NCI-H524 (cell line): ENCODE measurements at regions not wholly inside any gene's neighbourhood (a gene's known extent, or its start where the extent isn't known, plus 50 kb on each side); places are given as distances from the start of the nearest gene placed in this dataset.
A peak's percentile ranks its signal among the peaks of the same experiment; 100 is the strongest.

Experiments used
- DNase-seq, 2 experiments: peaks; one replicate each; lab custom pipeline; 2025; lab: John Stamatoyannopoulos, UW

DNA sequence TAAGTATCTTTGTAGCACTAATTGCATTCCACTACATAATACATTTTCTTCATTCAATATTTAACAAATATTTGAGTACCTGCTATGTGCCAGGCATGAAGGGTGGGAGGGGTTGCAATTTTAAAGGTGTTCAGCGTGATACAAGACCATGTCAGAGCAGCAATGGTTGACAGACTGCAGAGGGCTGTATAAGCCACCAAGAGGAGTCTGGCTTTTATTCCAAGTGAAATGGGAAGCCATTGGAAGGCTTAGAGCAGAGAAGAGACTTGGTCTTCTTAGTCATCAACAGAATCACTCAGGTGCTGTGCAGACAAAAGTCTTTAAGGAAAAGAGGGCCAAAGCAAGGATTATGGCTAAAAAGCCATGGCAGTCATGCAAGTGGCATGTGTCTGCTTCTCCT is 360.8 kb upstream of the ARID1B start:
- DNase-seq, result peak; percentile 3 to 55

DNA sequence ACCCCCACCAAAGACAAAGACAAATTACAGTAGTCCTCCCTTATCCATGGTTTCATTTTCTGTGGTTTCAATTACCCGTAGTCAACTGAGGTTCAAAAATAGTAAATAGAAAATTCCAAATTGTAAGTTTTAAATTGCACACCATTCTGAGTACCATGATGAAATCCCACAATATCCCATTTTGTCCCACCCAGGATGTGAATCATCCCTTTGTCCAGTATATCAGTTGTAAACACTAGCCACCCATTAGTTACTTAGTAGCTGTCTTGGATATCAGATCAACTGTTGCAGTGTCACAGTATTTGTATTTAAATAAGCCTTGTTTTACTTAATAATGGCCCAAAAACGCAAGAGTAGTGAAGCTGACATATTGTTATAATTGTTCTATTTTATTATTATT is 364.0 kb upstream of the ARID1B start:
- DNase-seq, result no peak

GRCh38 chr6:156410649-156411048 is 366.5 kb upstream of the ARID1B start:
- no peak for DNase-seq

DNA sequence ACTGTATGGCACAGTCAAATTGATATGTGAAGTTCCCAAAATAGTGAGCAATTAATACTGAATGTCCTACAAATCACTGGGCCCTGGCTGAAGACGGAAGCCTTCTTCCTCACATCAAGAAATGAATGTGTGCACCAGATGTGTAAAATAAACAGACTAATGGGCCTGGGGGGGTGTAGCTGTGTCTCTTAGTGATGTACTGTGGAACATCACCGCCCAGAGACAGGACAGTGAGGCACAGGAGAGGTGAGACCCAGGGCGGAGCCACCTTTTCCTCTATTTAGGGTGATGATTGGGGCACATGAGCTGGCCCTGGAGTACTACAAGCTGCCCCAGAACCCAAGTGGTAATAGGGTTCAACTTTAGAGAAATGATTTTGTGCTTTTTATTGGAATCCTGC is 368.5 kb upstream of the ARID1B start:
- no peak for DNase-seq

GRCh38 chr6:156407334-156407733 is 369.8 kb upstream of the ARID1B start:
- DNase-seq, result no peak

DNA sequence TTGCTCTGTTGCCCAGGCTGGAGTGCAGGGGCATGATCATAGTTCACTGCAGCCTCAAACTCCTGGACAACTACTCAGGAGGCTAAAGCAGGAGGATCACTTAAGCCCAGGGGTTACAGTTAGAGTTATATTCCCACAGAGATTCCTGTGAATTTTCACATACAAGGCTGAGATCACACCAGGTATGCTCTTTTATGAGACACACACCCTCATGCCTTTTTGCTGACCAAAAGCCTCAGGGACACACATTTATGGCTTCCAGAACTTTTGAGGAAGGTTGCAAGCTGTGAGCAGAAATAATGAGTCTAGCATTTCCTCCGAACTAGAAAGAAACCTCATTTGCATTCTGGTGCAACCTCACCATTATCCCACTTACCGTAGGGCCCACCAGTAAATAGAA is 370.5 kb upstream of the ARID1B start:
- DNase-seq, result no peak

DNA sequence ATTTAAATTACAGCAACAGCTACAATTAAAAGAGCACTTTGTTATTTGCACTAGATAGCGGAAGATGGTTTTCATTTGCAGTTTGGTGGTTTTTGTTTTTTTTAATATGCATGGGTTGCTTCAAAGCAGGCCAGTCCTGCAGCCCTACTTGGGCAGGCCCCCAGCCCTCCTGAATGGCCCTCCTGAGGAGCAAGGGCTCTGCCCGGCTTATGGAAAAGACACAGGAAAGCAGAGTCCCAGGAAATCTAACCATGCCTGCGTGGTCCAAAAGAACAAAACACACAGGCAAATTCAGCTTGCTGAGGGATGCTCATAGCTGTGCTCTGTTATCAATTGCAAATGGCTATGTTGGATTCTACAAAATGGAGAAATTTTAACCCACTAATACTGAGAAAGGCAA is 371.1 kb upstream of the ARID1B start:
- DNase-seq, result no peak

- DNase-seq, result no peak
Observed at GRCh38 chr6:156402628-156403027, 374.6 kb upstream of the ARID1B start.

DNA sequence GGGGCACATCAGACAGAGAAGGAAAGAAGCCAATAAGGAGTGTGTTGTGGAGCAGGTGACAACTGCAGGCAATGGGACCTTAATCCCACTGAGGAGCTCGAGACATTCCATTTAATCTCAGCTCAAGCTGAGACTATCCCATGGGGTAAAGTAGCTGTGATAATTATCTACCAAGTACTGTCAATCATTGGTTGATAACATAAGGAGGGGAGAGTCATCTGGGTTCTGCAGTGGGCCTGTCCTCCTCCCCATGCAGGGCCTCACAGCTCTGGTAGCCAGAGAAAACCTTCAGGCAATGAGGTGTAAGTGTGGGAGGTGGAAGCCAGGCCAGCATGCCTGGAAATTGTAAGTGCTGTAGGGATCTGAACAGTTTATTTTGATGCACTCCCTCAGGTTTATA is 375.0 kb upstream of the ARID1B start:
- DNase-seq, result peak in 1 of 2 experiments; percentile 43

- no peak for DNase-seq
Observed at GRCh38 chr6:156400487-156400886, 376.7 kb upstream of the ARID1B start.

GRCh38 chr6:156398966-156399365 is 378.2 kb upstream of the ARID1B start:
- no peak for DNase-seq

- DNase-seq, result no peak
Observed at GRCh38 chr6:156398371-156398770, 378.8 kb upstream of the ARID1B start.

DNA sequence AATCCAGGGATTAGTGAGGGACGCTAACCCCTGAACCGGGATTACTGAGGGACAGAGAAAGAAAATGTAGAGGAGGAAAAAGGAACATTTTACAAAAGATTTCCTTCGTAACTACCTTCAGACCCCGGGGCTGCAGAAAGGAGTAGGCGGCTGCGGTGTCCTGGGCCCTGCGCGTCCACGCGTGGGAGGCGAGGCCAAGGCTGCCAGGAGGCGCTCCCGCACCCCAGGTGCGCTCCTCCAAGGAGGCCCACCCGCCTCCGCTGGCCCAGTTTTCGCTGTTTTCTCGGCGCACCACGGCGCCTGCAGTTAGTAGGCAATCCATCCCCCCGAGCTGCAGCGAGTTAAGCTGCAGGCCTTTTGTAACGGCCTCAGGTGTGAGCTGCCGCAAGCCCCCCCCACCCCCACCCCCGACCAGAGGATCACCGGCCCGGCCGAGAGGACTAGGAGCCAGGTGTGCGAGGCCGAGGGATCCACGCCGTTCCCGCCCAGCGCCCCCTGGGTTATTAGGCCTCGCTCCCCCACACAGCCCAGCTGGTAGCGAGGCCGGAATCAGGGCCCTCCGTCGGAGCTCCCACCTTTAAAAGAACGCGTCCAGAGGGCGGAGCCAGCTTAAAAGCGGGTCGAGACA is 380.3 kb upstream of the ARID1B start:
- DNase-seq, result no peak

DNA sequence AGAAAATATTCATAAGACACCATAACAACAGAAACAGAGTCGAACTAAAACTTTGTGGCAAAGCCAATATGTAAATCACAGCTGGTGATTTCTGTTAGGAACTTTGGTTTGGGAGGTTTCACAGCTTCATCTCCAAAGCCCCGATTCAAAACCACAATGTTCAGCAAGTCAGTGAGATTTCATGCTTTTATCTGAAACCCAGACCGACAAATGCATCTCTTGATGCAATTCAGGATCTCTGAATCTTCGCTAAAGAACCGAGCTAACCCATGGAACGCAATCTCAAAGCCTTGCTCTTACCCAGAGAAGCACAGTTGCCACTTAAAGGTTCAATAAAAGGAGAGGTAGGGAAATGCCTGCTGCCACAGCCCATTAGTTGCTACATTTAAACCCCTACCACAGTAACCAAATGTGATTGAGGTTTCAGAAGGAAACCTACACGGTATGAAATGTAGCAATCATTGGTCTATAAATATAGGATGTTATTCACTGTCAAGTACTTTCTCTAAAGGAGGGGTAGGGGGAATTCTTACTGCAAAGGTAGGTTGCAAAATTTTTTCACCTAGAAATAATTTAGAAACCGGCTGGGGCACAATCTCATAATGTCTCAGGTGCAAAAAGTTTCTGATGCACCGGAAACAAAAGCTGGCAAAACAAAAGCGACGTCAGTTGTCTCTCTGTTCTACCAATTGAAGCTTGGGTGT is 381.0 kb upstream of the ARID1B start:
- no peak for DNase-seq

- DNase-seq, result no peak
Observed at GRCh38 chr6:156395276-156395675, 381.9 kb upstream of the ARID1B start.

- DNase-seq, result no peak
Observed at GRCh38 chr6:156392648-156393047, 384.5 kb upstream of the ARID1B start.

- DNase-seq, result no peak
Observed at GRCh38 chr6:156391977-156392376, 385.2 kb upstream of the ARID1B start.

DNA sequence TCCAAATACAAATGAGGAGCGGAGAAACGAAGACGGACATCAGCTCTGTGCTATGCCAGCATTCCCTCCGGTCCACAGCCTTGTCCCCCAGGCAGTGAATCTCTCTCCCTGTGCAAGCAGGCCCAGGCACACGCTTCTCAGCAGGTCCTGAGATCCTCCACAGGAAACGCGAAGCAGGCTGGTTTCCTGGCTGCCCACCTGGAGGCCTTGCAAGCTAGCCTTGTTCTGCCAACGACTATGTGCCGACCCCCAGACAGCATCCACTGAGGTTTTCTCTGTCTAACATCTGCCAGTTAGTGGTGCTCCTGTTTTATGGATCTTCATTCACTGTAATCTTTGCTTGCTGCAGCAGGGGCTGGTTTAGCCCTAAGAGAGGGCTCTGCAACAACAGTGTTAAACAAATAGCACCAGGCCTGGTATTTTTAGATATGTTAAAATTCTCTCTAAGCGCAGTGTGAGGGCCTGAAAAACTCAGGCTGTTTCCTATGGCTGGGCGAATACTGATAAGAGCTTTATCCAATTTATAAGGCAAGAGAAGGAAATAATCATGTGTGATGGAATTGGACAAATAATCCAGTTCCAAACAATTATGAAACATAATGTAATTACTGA is 386.0 kb upstream of the ARID1B start:
- peak in 1 of 2 experiments; percentile 9 for DNase-seq

GRCh38 chr6:156390621-156391020 is 386.6 kb upstream of the ARID1B start:
- no peak for DNase-seq

DNA sequence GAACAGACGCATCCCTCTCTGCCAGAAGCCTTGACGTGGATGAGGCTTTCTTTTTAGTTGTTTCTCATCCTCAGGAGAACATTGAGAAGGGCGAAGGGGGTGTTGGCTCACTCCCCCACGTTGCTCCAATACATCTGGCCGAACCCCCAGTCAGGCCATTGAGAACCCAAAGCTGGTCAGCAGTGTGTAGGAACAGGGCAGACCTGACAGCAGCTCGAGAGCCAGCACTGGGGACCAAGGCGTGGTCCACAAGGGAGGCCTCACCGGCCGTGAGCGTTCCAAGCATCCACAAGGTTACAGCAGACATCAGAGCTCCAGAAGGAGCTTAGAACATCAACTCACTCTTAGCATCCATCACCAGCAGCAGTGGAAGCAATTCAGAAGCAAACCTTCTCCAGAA is 387.9 kb upstream of the ARID1B start:
- DNase-seq, result no peak

GRCh38 chr6:156387472-156387871 is 389.7 kb upstream of the ARID1B start:
- DNase-seq, result no peak

DNA sequence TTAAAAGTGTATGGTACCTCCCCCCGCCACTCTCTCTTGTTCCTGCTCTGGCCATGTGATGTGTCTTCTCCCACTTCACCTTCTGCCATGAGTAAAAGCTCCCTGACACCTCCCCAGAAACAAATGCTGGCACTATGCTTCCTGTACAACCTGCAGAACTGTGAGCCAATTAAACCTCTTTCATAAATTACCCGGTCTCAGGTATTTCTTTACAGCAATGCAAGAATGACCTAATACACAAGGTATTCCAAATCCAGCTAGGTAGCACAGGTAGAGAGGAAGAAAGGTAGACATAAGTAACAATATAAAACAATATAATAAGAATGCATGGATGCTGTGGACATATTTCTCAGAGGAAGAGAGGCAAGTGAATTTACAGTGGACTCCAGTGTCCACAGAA is 394.1 kb upstream of the ARID1B start:
- DNase-seq, result no peak
